KG1 (cell line): ENCODE measurements at regions not wholly inside any gene's neighbourhood (a gene's known extent, or its start where the extent isn't known, plus 50 kb on each side); places are given as distances from the start of the nearest gene placed in this dataset.

Experiments used
- DNase-seq: peaks from one replicate; lab custom pipeline; 2025; lab: John Stamatoyannopoulos, UW

DNA sequence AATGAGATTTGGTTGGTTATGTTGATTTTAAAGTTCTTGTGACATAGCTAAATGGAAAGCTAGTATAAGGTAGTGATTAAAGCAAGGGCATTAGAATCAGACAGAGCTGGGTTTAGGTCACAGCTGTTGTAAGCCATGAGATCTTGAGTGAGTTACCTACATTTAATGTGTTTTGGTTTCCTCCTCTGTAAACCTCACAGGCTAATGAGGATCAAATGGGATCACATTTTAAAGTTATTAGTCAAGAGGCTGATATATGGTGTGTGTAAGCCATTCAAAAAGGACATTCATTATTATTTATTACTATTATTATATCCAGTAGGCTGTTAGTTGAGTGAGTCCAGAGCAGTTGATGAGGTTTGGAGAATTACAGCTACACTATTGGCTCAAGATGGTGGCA is 416.2 kb downstream of the IRS1 start:
- no peak for DNase-seq

DNA sequence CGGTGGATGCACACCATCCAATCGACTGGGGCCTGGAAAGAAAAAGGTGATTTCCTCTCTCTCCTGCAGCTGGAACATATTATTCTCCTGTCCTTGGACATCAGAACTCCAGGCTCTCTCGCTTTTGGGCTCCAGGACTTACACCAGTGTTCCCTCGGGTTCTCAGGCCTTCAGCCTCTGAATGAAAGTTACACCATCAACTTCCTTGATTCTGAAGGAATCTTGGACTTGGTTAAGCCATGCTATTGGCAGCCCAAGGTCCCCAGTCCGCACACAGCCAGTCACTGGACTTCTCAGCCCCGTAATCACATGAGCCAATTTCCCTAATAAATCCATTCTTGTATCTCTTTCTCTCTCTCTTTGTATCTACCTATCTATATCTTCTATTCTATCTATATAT is 418.9 kb downstream of the IRS1 start:
- no peak for DNase-seq

DNA sequence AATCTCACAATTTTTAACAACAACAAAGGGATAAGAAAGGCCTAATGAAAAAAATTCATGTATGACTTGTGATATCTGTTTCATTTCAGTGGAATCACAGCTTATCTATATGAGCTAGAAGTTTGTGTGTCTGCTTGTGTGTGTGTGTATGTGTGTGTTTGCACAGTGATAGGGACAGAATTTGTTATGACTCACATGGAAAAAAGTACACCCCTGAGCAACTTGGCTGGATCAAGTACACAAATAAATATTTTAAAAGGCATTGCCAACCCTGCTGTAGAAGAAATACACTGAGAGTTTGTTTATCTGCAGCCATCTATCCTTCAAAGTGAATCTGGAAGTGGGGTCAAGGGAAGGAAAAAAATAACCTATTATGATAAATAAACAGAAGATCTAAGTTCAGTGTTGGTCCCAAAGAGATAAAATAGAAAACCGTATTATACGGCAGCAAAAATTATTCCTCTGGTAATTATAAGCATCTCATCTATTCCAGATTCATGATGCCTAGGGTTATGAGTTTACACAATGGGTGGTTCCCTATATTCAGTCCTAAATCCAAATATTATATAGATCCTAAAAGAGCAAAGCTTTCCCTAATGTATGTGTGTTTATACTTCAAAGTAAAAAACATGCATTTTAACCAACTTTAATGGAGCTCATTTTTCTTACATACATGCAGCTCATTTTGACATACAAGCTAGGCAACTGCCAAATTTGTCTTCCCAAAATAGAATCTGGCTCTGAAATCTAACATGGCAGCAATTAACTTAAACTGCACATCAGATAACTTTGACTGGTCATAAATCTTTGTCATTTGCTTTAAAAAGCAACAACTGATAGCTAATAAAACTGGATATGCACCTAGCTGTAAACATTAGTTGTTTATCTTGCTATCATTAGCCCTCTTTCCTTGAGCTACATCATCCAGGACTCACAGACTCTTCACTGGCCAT is 420.6 kb downstream of the IRS1 start:
- no peak for DNase-seq

DNA sequence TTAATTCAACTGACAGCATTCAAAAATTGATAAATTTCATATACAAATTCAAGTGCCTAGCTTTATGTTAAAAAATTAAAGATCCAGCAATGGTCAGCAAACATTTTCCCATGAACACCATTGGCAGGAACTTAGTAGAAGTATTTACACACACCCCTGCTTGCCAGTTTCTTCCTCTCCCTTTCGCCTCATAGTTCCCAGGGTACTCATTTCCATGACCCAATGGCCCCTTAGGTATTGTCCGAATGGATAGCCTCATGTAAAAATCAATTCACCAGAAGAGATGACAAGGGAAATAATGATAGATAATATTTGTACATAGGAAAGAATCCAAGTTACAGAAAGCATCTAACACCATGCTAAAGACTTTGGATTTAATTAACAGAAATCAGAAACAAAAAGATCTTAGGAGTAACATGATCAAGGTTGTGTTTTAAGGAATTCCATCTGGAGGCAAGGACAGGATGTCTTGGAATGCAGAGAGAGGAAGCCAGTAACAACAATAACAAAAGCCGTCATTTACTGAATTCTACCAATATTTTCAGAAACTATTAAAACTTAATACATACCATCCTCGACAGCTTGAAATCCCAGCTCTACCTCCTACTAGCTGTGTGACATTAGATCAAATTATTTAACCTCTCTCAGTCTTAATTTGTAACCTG is 423.0 kb downstream of the IRS1 start:
- DNase-seq, result no peak

DNA sequence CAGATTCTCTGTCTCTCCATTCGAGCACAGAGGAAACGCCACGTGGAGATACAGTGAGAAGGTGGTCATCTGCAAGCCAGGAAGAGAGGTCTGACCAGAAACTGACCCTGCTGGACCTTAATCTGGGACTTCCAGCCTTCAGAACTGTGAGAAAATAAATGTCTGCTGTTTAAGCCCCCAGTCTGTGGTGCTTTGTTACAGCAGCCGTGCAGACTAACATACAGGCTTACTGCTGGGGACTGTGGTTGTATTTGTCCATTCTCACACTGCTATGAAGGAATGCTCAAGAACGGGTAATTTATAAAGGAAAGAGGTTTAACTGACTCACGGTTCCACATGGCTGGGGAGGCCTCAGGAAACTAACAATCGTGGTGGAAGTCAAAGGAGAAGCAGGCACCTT is 432.7 kb downstream of the IRS1 start:
- DNase-seq, result no peak

DNA sequence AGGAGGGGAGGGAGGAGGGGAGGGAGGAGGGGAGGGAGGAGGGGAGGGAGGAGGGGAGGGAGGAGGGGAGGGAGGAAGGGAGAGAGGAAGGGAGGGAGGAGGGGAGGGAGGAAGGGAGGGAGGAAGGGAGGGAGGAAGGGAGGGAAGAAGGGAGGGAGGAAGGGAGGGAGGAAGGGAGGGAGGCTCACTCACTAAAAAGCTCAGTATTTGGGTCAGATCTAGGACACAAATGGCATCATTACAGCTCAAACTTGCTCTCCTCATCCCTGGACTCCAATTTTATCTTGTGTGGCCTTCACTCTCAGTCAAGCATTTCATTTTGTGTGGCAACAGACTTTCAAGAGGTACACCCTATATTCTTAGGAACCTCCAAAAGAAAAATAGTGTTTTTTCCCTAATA is 435.4 kb downstream of the IRS1 start:
- DNase-seq, result no peak

DNA sequence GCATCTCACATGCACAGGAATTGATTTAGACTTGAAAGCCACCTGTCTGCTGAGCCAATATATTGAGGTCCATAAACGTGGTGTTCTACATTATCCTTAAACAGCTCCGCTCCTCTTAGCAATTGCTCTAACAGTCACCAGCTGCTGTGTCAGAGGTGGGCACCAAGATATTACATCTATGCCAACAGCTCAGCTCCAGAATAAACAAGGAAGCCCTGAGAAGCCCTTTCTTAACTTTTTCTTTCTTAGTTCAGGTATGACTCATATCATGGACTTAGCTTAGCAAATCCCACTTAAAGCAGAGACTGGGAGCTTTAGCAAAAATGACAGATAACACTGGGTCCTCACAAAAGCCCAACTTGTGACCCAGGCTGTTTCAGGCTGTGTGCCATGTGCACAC is 436.6 kb downstream of the IRS1 start:
- no peak for DNase-seq

DNA sequence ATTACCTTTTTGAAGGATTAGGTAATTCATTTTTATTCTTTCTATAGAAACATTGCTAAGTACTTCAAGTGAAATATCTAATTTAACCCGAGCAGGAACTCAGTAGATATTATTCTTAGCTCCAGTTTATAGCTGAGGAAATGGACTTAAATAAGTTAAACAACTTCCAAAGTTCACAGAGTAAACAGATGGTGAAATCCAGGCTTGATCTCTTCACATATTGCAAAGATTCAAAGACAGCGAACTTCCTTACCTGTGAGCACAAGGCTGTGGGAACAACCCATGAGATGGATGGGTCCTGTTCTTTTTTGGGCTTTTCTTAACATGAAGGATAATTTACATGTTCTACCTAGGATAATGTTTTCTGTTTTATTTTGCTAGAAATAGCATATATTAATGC is 439.0 kb downstream of the IRS1 start:
- DNase-seq, result no peak

DNA sequence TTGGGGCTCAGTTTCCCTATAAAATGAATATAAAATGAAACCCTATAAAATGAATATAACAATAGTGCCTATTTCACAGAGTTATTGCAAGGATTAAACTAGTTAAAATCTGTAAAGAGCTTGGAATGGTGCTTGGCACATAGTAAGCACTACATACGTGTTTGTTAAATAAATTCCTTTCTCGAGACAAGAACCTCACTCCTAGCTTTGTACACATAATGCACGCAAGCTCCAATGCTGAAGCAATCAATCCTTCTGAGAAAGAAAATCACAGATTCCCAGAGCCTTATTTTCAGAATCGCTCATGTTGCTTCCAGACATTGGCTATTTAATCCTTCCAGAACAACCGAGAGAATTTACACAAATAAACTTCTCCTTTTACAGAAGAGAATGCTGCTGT is 440.9 kb downstream of the IRS1 start:
- no peak for DNase-seq

DNA sequence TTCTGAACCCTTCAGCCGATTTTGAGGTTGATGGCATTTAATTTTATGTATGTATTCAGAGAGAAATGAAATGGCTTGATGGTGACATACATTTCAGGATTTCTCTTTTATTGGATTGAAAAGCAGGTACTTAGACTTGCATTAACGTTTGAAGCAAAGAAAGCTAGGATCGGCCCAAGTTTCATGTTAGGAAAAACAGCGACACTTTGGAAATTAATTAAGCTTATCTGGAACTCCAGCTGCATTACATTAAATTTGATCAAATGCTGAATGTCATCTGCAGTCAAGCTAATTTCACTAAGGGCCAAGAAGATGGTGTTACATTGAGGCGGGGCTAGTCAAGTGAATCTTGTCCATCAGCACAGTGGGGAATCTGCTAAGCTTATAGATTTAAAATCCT is 441.8 kb downstream of the IRS1 start:
- no peak for DNase-seq

DNA sequence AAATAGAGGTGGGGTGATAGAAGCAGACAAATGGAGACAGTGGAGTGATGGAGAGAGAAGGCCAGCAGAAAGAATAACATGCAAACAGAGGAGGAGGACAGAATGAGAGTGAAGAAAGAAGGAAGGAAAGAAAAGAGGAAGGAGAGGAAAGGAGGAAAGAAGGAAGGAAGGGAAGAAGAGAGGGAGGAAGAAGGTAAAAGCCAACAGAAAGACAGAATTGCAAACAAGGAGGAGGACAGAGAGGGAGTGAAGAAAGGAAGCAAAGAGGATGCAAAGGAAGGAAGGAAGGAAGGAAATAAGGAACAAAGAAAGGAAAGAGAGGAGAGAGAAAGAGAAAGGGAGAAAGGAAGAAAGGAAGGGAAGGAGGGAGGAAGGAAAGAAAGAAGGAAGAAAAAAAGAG is 444.0 kb downstream of the IRS1 start:
- no peak for DNase-seq

DNA sequence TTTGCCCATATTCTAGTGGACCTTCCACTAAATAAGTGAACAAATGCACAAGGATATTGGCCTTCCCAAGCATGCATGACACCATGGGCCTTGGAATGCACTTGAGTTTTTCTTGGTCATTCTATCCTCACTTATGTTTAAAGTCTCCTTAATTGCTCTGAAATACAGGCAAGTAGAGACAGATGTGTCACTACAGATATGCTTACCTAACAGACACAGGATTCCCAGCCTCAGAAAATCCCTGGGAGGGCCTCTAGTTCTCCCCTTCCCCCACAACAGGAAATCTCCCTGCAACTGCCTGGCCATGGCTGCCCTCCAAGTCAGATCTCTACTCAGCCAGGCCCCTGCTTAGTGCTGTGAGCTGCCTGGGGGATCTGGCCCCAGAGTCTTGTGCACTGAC is 445.2 kb downstream of the IRS1 start:
- no peak for DNase-seq

DNA sequence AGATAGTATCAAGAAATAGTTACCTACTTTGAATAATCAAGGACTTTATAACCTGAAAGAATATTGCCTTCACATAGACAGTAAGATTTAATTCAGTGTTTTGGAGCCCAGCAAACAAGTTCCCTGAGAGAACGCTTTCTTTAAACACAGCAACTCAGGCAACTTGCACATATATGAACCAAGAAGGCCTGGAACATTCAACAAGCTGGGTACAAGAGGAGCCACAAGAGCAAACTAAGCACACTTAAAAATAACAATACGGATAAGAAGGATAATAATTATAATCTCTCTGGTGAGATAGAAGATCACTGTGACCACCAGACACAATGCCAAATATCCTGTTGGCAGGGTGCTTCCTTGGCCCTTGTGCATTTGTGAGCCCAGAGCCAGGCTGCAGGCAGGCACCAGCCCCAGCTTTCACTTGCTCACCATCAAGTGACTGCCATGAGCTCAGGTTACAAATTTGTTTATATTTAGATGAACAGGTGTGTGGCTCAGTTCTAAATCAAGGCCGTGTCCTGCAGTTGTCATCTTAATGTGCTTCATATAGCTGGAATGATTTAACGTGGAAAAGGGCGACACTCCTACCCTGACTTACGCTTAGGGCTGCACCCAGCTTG is 446.6 kb downstream of the IRS1 start:
- DNase-seq, result no peak

DNA sequence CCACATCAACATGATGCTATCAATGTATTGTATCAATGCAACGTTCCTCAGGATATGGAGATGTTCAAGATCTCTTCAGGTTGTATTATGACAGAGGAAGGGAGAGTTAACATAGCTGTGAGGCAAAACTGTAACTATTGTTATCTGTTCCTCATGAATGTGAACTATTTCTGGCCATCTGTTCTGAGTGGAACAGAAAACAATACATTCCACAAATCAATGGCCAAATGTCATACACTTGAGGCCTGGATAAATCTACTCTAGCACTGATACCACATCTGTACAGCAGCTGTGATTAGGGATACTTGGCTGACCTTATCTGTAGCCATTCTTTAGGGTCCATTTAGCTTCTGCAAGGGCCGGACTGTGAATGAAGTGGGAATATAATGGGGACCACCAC is 447.9 kb downstream of the IRS1 start:
- DNase-seq, result no peak

DNA sequence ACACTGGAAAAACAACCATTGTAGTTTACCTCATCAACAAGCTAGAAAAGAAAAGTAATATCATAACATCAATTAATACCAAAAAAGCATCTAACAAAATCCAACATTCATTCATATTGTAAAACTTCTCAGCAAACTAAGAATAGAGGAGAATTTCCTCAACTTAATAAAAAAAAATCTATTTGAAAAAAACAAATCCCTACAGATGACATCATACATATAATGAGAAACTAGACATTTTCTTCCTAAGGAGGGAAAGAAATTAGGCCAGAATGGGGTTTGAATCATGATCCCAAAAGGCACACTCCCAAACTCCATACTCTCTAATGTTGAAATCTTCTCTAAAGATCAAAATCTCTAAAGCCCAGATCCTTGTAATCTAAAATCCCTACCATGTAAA is 460.0 kb downstream of the IRS1 start:
- no peak for DNase-seq

DNA sequence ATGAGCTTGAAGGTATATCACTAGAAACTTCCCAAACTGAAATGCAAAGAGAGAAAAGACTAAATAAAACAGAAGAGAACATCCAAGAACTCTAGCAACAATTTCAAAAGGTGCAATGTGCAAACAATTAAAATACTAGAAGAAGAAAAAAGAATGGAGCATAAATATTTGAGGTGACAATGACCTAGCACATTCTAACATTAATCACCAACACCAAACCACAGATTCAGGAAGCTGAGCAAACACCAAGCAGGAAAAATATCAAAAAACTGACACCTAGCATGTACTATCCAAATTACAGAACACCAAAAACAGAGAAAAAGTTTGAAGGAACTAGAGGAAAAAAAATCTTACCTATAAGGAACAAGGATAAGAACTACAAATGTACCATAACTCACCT is 460.8 kb downstream of the IRS1 start:
- no peak for DNase-seq

DNA sequence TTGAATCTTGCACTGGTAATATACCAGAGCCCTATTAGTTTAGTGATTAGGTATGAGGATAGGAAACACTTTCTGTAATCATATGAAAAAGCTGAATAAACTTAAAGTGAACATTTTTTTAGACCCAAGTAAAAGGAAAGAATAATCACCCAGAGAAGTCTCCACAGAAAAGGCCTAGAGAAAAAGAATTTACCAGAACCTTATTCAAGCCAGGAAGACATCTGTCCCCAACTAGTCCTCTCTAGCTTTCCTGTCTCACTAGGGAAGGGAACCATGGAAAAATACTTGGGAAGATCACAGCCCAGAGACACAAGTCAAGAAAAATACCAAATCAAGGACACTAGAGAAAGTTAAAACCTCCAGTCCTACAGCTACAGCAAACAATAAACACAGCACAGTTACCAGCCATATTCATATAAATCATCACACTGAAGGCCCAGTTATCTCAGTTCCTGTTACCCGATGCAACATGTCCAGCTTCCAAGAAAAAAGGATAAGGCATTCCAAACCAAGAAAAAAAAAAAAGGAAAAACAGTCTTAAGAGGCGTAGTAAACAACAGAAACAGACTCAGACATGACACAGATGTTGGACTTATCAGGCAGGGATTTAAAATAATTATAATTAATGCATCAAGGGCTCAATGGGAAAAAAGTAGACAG is 461.5 kb downstream of the IRS1 start:
- DNase-seq, result no peak

DNA sequence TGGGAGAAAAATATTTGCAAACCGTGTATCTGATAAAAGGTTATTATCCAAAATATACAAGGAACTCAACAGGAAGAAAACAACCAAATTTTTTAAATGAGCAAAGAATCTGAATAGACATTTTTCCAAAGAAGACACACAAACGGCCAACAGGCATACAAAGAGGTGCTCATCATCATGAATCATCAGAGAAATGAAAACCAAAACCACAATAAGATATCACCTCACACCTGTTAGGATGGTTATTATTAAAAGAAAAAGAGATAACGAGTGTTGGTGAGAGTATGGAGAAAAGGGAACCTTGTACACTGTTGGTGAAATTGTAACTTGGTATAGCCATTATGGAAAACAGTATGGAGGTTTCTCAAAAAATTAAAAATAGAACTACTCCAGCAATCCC is 463.3 kb downstream of the IRS1 start:
- no peak for DNase-seq

DNA sequence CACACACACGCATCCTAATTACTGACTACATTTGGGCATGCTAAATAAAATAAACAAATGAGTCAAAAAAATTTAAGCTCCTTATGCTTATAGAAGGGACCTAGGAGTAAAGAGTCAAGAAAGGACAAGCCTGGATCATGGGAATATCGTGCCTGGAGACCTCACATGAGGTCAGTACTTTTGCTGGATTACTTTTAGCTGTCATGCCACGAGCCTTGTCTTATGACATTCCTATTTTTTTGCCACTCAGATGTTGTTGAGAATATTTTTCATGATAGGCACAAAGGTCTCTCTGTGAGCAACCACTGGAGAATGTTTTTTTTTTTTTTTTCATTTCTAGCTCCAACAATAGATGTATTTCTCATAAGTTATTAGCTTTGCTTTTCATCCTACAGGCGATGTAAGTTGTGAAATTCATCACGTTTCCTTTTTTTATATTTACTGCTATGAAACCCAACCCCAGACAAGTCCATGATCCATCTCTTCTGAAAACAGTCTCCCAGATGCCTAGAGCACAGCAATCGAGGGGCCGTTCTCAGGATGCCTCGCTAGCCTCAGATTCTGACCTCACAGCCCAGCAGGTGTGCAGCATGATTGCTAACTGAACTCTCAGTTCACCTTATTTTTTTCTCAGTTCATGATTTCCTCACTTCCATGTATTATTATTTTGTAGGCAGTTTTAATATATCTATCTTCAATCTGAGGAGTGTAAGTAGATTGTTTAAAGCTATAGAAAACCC is 464.5 kb downstream of the IRS1 start:
- no peak for DNase-seq

DNA sequence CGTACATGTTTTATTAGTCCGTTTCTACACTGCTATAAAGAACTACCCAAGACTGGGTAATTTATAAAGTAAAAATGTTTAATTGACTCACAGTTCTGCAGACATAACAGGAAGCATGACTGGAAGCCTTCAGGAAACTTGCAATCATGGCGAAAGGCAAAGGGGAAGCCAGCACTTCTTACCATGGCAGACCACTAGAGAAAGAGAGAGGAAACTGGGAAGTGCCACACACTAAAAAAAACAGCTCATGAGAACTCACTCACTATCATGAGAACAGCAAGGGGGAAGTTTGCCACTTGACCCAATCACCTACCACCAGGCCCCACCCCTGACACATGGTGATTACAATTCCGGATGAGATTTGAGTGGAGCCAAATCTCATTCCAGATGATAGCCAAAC is 466.2 kb downstream of the IRS1 start:
- DNase-seq, result no peak

DNA sequence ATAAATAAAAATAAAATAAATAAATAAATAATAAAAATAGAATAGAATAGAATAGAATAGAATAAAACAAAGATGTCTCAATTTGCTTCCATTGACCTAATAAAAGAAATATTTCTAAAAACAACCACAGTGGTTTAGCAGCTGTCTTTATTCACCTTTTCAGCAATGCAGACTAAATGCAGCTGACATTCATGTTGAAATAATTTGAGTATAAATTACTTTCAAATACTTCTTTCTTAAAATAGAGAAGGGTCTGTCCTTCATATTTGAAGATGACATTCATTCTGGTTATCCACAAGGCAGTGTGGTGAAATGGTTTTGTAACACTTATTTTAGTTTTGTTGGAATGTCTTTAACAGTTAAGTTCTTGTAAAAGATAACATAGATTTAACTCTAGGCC is 469.4 kb downstream of the IRS1 start:
- DNase-seq, result no peak

DNA sequence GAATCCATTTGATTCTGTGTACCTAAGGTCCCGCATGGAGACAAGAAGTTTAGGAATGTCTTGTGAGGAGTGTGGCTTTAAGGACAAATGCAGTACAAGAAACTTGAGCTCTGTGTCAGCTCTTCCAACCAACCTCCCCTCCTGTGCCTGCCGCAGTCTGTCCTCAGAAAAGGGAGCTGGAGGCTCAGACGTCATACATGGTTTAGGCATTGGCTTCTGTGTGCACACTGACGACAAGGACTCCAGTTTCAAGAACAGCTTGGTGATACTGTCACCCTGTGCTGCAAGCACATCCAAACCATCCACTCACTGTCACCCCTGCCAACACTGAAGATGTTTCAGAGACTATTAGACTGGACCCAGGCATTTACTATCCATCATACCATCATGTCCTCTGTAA is 470.4 kb downstream of the IRS1 start:
- DNase-seq, result no peak
